Fibroblast of skin of left quadriceps (primary cell): ENCODE measurements at regions not wholly inside any gene's neighbourhood (a gene's known extent, or its start where the extent isn't known, plus 50 kb on each side); places are given as distances from the start of the nearest gene placed in this dataset.

ENCODE experiments used
- DNase-seq, 2 experiments: peaks; one replicate each; pipeline ENCODE4 v3.0.0-alpha.2; 2013; ENCODE audit warnings: low read depth in 2 of 2

DNA sequence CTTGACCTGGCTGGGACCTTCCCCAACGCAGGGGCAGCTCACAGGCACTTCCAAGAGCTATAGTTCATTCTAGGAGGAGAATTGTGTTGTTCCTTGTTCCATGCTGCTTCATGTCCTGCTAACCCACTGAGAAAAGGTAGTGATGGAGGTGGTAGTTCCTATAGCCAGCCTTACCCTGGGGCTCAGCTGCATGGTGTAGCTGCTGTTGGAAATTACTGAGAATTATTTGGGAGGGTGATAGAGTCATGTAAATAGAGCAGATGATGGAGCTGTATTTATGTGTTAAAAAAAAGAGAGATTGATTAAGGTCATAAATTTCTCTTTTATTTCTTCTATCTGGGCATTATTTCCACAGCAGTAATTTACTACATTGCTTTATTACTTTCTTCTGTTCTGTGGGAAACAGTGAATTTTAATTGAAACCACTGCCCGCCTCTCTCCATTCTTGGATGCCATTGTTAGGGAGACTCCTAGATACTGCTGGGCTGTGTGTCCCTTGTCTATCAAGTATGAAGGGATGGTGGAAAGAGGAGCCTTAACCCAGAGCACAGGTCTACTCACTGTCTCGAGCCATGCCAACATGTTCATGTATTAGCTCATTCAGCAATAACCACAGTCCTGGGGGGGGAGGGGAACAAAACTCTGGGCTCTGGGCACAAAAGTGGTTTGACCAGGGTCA lies 309.2 kb downstream of the FAT3 start:
- DNase-seq = no peak

DNA sequence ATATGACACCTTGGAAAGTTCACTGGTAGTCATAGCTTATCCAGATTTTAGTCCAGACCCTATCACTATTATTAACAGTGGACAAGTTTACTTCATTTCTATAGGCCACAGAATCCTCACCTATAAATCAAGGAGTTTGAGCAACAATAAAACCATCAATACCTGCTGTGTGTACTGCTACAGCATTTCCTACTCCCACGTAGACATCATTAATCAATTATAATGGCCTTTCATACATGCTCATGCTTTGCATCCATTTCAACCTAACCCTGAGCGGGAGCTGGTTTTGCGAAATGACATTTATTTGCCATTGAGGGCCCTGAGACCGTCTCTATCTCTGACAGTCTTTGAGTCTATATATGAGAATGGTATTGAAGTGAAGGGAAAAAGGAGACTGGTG lies 312.3 kb downstream of the FAT3 start:
- DNase-seq = no peak

DNA sequence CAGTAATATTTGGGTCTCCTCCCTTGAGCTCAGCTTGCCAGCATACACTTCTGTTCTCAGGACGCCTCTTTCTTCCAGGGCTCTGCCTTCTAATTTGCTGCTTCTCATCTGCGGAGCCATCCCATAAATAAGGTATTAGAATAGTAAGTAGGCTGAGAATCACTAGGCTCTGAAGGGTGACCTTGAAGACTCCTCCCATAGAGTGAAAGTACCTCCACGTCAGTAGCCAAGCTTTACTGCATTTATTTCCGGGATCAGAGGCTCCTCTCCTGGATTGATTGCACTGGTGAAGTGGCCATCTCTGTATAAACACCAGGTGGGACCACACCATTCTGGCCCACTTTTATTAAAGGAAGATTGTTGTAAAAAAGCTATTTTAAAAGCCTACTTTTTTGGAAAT lies 315.5 kb downstream of the FAT3 start:
- DNase-seq = no peak

DNA sequence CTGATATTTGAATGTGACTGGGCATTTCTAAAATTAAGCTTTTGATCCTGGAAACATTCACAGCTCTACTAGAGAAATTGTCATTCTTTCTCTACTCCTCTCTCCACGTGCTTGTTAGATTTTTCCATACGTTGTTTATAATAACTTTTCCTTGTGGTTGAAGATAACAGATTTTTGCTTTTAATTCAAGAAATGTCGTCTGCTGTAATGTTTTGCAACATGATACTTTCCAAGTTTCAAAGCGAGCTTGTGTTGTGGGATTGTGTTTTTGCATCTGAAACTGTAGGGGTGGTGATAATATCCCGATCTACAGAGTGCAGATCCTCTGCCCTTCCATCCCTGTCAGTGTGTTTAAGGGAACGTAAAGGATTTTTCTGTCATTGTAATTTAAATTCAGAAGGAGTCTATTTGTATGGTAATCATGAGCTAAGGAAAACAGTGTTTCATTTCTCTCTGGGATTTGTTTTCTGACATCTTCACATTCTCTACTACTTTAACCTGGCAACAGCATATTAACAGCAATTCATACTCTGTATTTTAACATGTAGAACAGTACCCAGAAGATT lies 321.4 kb downstream of the FAT3 start:
- DNase-seq = no peak

DNA sequence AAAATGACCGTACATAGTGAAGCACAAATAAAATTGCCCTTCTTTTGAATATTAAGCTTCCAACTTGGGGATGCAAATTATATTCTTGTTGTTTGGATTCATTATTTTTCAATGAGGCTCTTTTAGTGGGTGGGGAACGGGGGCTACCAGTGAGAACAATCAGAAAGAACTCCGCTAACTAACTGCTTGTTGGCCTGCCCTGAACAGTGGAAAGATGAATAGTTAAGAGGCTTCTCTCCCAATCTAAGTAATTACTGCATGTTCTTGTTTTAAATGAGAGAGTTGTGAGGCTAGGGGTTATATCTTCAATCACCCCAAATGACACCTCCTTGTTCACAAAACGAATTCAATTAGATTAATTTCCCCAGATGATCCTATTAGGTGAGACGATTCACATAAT lies 322.0 kb downstream of the FAT3 start:
- DNase-seq = no peak

DNA sequence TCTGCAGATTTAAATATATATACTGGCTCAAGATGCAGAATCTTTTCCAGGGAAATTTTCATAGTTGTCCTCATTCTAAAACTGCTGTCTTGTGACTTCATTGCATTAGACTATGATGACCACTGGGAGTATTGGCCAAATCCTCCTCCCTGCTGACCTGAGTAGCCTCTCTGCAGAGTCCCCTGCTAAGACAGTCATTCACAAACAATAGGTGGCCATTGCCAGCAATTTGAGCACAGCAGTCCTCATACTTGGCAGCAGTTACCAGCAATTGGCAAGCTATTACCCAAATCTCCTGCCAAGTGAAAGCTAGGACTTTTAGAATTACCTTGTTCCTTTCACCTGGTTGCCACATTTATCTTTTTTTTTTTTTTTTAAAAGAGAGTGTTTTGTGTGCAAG lies 325.8 kb downstream of the FAT3 start:
- DNase-seq = no peak

DNA sequence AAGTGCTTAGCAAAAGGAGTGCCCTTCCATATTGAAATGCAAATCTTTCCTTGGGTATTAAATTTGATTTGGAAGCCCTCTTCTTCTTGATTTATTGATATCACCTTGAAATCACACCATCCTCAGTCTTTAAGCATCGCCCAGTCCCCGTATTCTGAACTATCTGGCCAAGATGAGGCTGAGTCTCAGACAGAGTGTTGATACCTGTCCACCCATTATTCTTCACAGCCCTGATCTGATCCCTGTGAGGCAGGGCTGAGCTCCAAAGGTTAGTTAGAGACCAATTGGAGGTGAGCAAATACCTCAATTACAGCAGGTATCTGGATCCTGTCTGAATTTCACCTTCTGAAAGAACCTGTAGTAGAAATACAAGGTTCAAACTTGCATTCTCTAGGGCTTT lies 326.3 kb downstream of the FAT3 start:
- no peak for DNase-seq

DNA sequence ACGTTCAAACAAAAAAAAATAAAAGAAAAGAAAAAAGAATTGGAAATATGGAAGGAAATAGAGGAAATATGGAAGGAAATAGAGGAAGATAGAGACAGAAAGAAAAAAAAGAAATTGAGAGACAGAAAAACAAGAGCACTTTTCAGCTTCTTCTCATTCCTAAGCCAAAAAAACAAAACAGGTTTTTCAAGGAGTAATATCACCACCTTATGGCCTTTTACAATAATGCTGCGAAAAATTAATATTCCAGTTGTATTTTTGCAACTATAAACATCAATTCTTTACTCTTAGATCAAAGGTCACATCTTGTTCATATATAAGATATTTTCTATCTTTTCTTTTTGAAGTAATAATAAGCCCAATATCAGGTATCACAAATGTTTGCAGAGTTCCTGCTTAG lies 328.3 kb downstream of the FAT3 start:
- no peak for DNase-seq

DNA sequence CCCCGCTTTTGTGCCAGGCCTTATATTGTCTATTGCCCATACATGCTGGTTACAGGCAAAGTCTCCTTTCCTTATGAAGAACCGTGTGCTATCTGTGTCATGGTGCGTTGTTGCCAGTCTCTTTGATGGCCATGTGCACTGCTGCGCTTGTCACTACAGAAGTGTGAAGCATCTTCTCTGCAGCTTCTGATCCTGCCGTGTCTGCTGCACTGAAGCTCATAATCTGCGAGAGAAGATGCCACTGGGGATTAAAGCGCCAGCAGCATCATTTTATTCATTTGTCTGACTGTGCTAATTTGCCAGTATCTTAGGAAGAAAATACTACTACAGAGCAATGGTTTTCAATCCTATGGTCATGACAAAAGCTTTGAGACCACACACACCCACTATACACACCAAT lies 330.1 kb downstream of the FAT3 start:
- DNase-seq = no peak

DNA sequence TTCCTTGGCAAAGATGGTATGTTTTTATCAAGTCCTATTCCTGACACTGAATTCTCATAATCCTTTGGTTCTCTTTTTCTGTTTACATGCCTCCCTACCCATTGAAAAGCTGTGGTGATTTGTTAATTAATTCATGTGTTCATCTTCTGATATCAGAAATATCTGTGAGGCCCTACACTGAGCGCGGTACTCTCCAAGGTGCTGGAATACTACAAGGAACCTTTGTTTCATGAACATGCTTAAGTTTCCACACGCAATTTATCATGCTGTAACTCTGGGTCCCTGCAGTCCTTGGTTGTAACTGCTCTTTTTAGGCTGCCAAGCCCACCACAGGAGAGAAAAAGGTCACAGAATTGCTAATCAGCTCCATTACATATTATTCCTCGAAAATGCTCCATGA lies 331.8 kb downstream of the FAT3 start:
- no peak for DNase-seq

DNA sequence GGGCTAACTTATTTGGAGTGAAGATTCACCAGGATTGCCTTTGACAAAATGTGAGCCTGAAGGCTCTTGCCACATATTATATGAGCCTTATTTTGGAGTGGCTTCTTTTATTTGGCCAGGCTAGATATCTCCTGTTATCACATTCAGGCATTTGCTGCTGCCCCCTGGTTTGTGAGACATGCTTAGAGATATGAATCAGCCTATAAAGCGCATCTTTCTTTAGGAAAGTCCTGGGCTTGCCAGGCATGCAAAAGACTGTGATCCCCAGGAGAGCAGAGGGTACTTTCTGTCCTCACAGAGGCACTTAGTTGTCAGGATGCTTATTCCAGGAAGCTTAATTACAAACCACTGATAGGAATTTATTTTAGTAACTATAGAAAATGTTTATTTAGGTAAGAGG lies 333.3 kb downstream of the FAT3 start:
- no peak for DNase-seq

DNA sequence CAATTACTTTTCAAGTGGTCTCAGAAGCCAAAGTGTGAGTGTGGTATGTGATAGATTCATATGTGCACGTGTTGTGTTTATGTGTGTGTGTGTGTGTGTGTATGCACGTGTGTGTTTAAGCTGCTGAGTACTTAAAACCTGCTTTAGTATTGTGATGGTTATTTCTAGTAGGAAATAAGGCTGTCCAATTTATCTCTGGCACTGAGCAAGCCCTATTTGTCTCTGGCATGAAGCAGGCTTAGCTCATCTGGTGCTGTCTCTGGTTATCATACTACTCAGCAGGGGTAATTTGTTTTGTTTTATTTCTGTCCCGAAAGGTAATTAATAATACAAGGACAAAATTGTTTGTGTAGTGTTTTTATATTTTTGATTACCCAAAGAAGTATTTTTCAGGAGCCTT lies 333.7 kb downstream of the FAT3 start:
- no peak for DNase-seq

DNA sequence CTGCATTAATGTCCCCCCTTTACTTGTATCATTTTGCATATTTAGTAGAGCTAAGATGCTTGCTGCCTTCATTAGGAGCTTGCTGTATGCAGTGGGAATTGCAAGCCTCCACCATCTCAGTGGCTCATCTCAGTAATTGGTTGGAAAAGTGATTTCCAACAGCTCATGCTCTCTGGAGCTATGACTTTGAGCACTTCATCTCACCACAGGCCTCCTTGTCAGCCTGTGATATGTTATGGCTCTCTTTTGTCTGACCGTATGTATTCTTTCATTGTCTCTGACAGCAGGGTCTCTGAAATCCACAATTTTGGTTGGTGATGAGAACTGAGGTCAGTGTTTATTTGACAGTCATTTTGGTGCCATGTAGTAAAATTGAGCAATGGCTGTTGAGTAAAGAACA lies 345.1 kb downstream of the FAT3 start:
- DNase-seq = no peak

DNA sequence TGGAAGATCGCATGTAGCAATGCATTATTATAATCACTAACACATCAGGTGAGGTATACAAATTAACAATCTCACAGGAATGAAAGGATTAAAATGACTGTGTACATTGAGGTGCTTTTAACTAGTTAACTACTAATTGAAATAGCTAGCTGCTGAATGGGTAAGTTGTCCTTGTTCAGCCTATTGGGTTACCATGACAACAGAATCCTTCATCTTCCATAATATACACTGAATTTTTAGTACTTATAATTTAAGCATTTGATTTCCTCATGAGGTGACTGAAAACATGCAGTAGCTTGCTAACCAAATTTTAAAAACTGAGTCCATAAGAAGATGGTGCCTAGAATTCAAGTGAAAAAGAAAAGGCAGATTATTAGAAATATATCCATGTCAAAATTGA lies 347.9 kb downstream of the FAT3 start:
- DNase-seq = no peak

DNA sequence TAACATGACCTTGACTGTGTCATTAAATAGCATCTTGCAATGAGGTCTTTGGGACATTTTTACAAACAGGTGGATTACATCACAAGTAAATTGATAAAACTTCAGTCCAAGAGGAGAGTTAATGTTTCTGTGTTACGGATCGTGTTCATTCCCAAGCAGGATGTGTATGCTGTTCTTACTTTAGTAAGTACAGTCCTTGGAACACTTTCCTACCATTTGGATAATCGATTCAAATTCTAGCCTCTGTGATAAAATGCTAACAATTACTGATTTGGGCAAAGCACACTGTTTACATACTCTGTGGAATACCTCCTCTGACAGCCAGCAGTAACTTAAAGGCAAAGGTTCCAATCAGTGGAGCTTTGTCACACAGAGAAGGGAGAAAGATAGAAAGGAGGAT lies 351.7 kb downstream of the FAT3 start:
- no peak for DNase-seq

DNA sequence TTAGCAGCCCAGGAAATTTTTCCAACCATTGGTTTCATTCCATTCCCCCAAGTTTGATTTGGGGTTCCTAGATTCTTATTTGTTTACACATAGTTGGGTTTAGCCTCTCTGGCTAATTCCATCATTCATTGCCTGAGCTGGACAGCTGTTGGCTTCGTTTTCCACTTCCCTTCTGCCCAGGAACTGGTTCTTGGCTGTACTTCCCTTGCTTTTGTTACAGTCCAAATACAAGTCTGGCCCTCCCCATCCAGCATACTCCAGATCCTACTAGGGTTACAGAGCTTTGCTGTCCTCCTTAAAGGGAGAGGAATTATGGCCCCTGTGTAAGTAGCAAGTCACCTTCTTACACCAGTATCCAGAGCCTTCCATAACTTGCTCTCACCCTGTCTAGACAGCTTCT lies 356.3 kb downstream of the FAT3 start:
- DNase-seq = no peak

DNA sequence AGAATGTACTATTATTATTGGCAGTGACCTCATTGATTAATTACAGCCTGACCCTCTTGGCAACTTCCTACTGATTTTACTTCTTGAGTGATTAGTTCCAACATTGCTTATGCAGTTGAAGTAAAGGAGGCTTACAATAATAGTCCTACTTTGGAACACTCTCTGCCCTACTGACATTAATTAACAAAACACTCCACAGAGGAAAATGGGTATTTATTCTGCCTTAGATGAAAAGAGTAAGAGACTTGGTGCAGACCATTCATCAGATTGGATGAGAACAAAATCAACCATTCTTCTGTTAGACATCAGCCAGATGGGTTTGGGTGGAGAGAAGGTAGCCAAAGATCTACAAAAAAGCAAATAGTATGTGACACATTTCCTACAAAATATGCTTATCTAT lies 363.8 kb downstream of the FAT3 start:
- DNase-seq = no peak

DNA sequence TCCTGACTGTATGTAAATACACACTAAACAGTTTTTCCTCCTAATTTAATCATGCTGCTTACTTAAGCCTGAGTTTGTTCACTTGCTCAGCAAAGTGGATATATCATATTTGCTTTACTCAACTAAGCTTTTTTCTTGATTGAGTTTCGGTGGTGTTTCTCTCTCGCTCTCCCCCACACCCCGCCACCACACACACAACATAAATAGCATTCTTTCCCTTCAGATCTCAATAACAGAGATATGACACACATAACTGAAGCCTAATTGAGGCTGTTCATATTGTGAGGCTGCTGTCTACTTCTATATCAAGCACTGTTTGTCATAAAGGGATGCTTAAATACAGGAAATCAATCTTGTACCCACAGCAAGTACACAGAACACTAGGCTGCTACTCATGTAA lies 364.9 kb downstream of the FAT3 start:
- no peak for DNase-seq

DNA sequence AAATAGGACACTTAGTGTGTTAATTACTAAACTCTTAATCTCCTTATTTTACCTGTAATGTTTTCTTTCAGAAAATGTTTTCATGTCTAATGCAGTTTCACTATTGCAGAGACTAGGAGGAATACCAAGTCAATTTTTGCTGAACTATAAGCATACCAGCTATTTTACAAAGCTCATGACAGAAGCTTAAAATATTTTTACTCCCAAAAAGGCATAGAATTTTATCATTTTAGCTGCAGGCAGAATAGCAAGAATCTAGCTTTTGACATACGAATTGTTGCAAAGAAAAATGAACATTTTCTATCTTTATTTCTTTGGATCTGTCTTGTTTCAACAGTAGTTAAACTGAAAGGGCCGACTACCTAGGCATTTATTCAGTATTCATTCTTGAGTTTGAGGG lies 366.9 kb downstream of the FAT3 start:
- DNase-seq = no peak

DNA sequence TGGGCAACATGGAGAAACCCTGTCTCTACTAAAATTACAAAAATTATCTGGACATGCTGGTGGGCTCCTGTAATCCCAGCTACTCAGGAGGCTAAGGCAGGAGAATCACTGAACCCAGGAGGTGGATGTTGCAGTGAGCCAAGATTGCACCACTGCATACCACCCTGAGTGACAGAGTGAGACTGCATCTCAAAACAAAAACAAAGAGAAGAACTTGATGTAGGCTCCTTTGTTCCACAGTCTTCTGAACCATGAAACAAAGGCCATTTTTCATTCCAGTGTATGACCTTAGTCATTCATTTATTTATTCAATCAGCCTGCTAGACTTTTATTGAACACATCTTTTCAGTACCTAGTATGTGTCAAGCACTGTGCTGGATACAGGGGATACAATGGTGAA lies 369.6 kb downstream of the FAT3 start:
- no peak for DNase-seq

DNA sequence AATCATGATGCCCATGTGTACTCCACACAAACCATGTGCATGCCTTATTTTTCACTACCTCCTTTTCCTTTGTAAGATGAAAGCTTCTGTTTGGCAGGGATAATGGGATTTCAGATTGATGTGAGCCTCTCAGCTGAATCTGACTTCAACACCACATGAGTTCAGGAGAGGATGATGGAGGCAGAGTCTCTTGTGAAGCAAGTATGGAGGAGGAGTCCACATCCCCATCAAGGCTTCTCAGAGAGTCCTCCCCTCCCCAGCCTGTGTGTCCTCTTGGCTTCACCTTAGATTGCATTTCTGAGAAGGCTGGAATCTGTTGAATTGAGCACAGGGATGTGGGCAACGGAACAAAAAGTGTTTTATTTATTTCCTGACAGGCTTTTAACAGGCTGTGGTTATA lies 370.4 kb downstream of the FAT3 start:
- DNase-seq = no peak

DNA sequence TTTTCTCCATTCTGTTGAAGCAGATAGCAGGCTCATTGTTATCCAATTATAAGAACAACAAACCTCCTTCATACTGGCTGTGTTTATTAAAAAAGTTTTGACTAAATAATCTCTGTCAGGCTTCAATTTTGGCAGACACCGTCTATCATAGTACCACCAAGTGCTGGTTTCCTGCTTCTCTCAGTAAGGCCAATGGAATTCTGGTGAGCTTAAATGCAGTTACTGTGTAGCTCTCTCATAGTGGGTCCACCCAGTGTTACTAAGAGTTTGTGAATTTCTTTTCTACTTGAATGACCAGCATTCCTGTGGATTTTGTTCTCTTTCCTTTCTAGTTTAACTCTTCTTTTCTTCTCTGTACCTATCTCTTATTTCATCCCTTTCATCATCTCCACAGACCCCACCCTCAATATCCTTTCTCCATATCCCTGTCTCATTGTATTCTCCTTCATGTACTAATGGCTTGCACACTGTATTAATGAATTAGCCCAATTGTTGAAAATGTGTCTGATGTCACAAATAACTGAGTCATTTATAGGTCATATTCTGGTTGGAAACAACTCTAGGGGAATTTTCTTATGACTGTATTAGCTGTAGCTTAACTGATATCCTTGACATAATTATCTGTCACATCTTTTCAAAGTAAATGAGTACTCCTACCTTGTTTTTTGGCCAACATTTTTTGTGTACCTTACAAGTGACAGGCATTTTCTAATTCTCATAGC lies 372.1 kb downstream of the FAT3 start:
- DNase-seq = no peak

DNA sequence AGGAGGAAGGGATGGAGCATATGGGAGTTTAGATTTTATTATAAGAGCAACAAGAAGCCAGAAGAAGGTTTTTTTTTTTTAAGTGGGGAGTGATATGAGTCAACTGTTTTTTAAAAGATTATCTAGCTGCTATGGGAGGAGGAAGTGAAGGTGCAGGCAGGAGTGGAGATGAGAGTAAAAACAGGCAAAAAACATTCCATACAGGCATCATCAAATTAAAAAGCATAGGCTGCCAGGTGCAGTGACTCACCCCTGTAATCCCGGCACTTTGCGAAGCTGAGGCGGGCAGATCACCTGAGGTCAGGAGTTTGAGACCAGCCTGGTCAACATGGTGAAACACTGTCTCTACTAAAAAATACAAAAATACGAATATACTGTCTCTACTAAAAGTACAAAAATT lies 368.4 kb upstream of the MTNR1B start:
- no peak for DNase-seq

DNA sequence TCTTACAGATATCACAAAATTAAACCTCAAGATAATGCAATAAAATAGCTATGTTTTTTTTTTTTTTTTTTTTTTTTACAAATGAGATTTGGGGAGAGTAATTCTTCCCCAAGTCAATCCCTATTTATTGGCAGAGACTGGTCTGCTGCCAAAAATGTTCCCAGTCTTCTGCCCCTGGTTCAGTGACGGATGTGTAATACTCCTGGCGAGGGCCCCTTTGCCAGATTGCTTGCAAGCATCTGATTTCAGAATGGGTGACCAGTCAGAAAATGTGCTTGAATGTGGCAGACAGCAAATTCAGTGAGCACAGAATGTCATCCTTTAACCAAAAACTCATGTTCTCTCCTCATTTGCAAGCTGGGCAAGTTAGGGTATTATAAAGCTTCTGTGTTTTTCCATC lies 363.8 kb upstream of the MTNR1B start:
- no peak for DNase-seq
